SIG-M5 (cell line): ENCODE measurements at regions not wholly inside any gene's neighbourhood (a gene's known extent, or its start where the extent isn't known, plus 50 kb on each side); places are given as distances from the start of the nearest gene placed in this dataset.
"Not testable (repeated sequence)": the region's sequence is repeated elsewhere in the genome, so short reads cannot be mapped to it uniquely, and the experiment has no call there.

ENCODE experiments used
- DNase-seq: peaks from one replicate; lab custom pipeline; 2025; lab: John Stamatoyannopoulos, UW

DNA sequence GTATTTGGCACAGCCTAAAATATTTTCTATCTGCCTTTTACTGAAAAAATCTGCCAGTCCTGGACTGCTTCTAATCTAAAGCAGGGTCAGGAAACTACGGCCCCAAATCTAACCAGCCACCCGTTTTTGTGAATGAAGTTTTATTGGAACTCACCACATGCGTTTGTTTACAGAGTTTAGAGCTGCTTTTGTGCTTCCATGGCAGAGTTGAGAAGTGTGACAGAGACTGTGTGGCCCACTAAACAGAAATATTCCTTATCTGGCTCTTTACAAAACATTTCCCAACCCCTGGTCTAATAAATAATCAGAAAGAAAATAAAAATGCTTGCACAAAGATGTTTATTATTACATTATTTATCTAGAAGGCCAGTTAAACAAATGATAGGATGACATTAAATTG, 110.2 kb downstream of the COPRS start:
- no peak for DNase-seq

DNA sequence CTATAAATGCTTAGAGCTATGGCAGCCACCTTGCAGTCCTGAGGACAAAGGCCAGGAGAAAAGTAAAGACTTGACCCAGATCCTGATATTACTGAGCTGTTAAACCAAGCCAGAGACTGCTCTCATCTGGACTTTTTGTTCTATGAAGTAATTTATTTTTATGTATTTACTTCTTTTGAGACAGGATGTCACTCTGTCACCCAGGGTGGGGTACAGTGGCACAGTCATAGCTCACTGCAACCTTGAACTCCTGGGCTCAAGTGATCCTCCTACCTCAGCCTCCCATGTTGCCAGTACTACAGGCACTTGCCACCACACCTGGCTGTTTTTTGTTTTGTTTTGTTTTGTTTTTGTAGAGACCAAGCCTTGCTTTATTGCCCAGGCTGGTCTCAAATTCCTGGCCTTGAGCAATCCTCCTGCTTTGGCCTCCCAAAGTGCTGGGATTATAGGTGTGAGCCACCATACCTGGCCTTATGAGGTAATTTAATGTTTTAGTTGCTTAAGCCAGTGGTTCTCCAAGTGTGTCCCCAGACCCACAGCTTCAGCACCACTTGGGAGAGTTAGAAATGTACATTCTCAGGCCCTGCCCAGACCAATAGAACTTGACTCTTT, 112.1 kb downstream of the COPRS start:
- no peak for DNase-seq

DNA sequence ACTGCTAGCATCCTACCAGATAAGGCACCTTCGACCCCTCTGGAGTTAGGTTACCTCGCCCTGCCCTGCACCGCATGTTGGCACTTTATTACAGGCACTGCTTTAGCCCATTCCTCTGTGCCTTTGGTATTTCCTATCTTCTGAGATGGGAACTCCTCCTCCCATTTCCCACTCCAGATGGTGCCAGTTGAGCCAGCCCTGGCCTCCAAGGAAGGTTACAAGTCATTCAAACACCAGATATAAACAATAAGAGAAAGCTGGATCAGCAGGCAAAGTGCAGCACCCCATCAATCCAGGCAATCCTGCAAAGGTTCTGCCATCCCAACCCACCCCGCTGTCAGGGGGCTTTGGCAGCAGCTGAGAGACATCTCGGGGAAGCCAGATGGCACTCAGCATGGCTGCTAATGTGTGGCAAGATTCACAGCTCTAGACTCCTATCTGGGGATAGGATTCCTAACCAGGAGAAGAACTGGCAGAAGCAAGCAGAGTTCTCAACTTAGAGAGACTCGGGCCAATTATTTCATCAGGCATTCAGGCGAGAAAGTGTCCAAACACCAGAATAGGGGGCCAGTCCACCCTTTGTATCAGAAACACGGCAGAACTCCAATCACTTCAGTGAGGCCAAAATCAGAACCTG, 113.0 kb downstream of the COPRS start:
- no peak for DNase-seq

DNA sequence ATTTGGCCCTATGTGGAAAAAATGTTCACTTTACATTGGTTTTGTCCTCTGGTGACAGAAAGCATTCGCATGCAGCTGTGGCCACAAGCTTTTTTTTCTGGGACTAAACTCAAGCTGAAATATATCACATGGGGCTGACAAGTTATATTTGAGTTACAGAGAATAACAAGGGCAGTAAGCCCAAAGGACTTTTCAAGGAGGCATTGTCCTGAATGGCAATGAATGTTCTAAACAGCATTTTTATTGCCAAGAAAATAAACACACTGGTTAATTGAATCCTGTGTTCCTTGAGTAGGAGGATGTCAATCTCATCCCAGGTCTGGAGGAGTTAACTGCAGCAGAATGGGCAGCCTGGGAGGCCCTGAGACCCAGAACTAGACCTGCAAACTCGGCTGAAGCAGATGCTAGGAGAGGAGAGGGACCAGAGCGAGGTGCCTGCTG, 114.5 kb downstream of the COPRS start:
- no peak for DNase-seq

DNA sequence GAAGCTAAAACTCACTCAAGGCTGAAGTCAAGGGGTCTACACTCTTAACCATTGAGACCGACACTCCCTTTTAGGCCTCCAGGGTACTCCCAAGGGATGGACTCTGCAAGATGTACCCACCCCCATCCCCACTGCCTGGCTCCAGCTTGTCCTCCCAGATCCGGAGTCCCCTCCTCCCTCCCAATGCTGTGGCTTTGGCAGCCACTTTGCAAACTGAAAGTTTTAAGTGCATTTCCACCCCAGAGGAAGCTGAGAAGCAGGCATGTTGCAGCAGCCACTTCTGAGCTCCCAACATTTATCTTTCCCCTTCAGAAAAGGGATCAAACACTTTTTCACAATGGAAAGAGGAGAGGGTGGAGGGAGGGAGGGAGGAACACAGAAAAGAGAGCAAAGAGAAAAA, 115.2 kb downstream of the COPRS start:
- DNase-seq, result no peak

DNA sequence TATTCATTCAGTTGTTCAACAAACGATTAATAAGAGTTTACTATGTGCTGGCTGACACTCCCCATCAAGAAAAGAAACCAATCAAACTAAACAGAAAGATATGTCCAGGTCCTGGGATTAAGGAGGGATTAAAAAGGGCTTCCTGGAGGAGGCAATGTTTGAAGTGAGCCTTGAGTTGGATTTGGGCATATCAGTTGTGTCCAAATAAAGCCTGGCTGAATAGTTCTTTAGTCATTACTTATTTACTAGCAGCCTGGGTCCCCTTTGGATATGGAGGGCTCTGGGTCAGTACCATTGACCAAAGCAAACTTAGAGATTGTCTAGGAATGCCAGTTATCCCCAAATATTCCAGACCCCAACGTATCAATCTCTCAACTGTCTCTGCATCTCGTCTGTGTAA, 117.7 kb downstream of the COPRS start:
- DNase-seq, result no peak

DNA sequence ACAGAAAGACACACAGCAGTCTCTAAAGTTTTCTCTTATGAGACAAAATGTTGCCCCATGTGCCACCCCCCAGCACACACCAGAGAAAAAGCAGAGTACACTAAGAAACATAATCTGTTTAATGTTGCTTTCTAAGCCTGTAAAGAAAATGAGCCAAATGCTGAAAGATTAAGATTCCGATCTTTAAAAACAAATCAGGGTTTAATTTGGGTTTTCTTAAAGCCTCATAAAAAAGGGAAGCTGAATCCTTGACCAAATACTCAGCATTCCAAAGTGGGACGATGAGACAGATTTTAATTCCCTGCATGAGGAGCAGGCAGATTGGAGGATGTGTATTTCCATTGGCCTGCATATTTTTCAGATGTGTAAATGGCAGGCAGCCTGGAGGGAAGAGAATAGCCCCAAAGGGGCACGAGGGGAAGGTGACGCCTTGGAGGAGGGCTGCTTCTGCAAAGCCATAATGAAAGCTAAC, 118.4 kb downstream of the COPRS start:
- no peak for DNase-seq

DNA sequence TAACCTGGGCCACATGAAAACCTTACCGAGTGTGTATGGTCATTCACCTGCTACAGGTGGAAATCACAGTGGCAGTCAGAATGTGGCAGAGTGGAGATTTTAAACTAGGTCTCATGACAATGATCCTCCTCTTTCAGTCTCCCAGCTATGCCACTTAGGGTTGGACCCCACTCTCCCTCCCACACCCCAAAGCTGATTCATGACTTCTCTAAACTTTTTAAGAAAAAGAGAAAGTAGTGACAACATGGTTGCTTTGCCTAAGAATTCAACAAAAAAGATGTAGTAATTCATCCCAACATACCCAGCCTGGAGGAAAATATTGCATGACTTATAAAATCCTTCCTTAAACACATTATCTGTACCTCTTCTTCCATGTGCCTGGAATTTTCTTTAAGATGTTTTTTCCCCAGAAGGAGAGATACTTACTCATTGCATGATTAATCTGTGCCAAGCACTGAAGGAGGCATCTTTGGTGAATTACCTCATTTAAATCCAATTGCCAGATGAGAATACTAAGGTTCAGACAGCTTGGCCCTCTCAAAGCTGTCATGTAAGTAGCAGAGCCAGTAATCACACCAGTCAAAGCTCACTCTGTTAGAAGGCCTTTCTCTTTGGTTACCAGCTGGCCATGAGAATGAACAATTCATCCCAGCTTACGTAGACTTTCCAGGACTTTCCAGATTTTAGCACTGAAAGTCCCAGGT, 119.9 kb downstream of the COPRS start:
- DNase-seq, result no peak

DNA sequence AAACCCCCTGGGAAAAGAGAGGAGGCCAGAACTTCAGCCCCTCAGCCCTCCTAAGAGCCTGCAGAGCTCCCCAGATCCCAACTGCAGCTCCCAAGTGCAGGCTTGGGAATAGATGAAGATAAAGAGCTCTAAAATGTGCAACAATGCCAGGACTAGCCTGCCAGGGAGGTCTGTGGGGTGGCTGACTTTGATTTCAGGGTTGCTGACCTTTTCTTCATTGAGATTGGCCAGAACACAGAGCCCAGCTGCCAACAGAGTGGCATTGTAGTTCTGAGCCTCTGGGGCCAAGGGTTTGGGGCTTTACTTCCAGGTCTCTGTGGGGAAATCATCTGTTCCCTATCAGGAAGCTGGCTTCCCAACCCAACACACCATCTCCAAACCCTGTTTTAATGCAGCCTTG, 120.6 kb downstream of the COPRS start:
- DNase-seq, result no peak

DNA sequence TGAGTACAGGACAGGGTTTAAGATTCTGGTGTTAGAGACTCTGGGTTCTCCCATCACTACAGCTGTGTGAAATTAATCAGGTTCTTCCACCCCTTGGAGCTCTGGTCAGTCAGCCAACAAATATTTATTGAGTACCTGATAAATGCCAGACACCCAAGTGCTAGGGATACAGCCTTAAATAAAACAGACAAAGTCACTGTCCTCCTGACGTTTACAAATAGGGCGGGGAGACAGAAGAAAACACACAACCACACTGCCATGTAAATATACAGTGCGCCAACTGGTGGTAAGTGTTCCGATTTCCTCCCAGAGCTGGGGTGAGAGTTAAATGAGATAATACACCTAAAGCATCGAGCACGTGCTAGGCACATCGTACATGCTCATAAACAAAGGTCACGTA, 121.0 kb downstream of the COPRS start:
- no peak for DNase-seq

DNA sequence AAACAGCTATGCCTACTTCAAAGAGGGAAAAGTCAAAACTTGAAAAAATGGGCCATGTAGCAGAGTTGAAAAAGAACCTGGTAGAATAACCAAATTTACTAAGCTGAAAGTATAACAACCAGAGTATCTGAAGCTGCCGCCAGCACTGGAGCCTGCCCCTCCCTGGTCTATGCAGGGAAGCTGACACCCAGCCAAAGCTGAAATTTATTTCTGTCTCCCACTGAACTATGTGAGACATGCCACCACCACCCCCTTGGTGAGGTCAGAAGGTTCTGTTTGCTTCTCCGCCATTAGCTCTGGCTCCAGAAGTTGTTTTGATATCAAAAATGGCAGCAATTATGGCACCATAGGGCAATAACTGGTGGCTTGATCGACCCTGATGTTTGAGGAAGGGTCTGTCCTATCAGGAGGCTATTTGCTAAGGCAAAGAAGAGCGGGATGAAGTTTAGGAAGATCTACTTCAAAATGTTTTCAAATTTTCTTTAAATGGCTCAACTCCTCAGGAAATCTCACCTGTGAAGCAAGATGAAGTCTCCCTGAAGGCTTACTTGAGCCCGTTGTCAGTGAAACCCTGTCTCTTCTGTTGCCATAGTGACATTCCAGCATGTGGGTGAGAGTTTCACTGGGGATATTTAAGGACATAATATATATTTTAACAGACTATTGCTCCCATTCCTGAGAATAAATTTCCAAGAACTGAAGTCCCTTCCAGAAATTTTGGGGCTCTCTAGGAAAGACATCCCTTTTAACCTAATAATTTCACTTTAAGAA, 122.0 kb downstream of the COPRS start:
- no peak for DNase-seq

DNA sequence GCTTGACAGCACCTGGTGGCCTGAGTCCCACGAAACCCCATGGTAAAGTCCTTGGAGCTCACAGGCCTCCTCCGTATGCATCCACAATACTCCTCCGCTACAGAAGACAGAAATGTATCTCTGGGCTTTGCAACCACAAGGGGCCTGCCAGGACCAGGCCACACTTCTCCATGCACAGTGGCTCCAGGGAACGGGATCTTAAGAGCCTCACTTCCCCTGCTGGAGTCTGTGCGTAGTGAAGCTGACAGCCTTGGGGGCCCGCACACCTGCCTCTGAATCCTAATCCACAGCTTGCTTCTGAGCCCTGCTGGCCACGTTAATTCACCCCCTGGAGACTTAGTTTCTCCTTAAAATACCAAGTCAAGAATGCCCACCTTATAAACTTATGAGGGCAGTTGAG, 125.7 kb downstream of the COPRS start:
- no peak for DNase-seq

DNA sequence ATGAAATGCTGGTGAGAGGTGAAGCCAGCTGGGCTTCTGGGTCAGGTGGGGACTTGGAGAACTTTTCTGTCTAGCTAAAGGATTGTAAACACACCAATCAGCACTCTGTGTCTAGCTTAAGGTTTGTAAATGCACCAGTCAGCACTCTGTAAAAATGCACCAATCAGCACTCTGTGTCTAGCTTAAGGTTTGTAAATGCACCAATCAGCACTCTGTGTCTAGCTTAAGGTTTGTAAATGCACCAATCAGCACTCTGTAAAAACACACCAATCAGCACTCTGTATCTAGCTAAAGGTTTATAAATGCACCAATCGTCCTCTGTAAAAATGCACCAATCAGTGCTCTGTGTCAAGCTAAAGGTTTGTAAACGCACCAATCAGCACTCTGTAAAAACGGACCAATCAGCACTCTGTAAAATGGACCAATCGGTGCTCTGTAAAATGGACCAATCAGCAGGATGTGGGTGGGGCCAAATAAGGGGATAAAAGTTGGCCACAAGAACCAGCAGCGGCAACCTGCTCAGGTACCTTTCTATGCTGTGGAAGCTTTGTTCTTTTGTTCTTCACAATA, 127.4 kb downstream of the COPRS start:
- not testable (repeated sequence) for DNase-seq

DNA sequence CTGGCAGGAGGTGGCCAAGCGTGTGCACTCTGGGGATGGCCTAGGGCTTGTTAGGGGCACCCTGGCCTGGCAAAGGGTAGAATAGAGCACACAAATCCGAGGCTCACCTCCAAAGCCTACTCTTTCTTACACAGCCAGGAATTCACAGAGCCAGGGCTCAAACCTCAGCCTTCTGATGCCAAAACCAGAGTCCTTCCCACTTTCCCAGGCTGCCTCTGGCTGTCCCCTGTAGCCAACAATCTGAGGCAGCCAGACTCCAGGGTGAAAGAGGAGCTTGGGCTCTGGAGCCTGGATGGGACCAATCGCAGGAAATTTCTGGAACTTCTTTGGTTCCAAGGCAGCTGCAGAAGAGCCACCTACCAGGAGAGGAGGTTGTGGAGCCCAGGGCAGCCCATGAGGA, 127.9 kb downstream of the COPRS start:
- no peak for DNase-seq

DNA sequence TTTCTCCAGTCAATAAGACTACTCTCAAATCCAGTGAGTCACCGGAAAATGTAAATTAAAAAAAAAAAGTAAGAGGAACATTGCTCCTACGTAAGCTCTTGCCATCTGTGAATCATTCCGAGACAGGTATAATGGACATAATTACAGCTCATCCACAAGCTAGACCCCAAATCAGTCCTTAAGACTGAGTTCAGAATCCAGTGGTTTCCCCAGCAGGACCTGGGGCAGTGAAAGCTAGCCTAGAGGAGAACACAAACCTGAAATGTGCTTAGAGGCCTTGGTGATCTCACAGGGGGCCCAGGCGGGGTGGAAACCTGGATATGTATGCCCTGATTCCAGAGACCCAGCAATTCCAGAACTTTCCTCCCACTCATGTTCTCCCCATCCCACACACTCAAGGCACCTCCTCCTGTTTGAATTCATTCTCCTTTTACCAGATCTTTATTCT, 132.0 kb downstream of the COPRS start:
- no peak for DNase-seq

DNA sequence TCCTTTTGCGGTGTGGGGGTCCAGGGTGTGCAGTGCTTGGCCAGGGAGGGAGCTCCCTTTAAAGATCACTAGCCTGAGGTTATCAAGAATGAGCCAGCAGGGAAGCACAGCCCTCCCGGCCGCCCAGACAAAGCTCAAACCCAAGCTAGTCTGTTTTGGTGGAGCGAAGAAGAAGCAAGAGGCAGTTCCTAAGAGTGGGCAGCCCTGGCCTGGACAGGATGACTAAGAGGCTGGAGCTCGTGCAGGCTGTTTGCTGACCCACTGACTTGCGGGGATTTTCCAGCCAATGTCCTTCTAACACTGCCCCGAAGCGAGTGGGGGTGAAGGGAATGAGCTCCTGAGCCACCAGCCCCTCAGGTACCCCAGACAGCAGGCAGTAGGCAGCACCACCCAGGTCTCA, 134.4 kb downstream of the COPRS start:
- no peak for DNase-seq

DNA sequence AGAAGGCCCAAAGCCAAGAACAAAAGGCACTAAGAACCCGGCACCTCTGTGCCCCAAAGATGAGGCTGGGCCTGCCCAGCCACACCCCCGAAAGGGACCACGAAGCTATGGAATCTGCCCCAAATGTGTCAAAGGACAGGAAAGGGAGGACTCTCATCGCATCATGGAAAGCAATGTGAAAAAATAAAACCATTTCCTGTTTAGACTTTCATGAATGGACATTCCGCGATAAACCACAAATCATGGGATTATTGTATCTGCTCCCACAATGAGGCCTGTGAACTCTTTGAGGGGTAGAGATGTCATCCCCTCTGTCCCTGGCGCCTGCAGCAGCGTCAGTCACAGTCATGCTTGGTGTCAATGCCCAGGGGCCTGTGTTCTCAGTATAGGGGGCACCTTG, 135.0 kb downstream of the COPRS start:
- DNase-seq, result no peak

DNA sequence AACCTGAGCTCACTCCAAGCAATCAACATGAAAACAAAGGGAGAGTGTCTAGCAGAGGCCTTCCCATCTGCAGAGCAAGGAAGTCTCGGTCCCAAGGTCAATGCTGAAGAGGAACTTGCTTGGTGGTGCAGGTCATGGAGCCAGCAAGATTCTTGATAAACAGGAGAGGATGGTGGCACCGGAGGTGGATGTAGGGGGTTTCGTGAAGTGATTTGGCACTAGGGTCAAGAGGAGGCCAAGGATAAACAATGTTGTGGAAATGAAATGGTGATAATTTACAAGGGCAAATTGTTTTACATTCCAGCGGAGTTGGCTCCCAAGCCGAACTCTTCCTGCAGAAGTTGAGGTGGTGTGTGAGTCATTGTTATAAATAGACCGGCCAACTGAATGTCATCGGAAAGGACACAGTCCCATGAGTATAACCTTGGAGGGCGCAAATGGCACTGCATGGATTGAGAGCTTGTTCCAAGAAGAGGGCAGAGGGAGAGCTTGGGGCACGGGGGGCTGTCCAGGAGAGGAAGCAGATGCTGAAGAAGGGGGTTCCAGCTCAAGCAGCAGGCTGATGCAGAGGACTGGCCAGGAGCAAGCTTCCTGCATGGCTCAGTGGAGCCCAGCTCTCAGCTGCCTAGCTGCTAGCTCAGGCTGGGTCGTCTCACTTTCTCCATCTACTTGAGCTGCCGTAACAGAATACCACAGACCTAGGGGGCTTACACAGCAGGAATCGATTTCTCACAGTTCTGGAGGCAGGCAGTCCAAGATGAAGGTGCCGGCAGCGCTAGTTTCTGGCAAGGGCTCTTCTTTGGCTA, 136.6 kb downstream of the COPRS start:
- DNase-seq, result no peak

DNA sequence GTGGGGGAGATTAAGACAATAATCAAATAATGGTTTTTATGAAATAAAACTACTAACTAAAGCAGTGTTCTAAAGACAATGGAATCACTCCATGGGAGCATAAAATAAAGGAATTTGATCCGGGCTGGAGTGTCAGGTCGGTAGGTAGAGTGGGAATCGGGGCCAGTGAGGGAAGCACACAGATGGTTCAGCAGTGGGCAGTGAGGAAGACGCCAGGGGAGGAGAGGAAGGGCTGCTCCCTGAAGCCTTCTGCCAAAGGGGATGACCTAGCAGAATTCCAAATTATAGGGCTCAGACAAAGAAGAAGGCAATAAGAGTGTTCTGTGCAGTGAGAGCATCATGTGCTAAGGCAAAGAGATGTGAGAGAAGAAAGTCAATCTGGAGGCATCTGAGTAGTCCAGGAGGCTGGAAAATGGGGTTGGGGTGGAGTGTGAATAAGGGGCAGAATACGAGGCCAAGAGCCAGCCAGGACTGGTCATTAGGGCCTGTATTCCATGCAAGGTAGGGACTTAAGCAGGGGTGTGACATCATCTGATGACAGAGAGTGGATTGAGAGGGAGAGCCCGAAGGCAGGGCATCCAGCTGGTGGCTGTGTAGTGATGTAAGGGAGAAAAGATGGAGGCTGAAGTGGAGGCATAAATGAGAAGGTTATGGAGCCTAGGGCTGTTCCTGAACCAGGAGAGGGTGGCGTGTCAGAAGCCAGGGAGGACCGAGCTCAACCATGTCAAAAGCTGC, 137.6 kb downstream of the COPRS start:
- no peak for DNase-seq

DNA sequence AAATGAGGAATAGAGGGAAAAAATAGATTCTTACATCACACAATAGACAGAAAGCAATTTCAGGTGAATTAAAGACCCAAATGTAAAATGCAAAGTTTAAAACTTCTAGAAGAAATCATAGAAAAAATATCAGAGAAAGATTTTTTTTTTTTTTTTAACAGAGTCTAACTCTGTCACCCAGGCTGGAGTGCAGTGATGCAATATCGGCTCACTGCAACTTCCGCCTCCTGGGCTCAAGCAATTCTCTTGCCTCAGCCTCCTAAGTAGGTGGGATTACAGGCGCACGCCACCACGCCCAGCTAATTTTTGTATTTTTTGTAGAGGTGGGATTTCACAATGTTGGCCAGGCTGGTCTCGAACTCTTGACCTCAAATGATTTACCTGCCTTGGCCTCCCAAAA, 141.8 kb downstream of the COPRS start:
- DNase-seq, result not testable (repeated sequence)

DNA sequence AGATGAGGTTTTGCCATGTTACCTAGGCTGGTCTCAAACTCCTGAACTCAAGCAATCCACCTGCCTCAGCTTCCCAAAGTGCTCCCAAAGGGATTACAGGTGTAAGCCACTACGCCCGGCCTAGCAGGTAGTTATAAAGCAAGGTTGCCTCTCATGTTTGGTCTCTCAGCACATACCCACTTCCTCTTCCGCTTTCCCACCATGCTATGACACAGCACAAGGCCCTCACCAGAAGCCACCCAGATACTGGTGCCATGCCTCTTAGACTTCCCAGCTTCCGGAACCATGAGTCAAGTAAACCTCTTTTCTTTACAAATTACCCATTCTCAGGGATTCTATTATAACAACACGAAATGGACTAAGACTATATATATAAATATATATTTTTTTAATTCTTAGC, 143.6 kb downstream of the COPRS start:
- no peak for DNase-seq
